Gastroesophageal sphincter (tissue), 3 donors: ENCODE measurements at regions not wholly inside any gene's neighbourhood (a gene's known extent, or its start where the extent isn't known, plus 50 kb on each side); places are given as distances from the start of the nearest gene placed in this dataset.
A peak's percentile ranks its signal among the peaks of the same experiment; 100 is the strongest.

Experiments used
- EP300 ChIP-seq: sonication (generic); formaldehyde crosslinking; IDR thresholded peaks from one replicate; pipeline ENCODE4 v1.6.1; 2017; ENCODE audit warnings: antibody characterized with exemption, mild to moderate bottlenecking
- POLR2A ChIP-seq, 2 donors: fragments of 450-650 bp; IDR thresholded peaks; one replicate each; pipeline ENCODE4 v1.6.1; 2017; ENCODE audit warnings: antibody characterized with exemption in 2 of 2, mild to moderate bottlenecking in 2 of 2, moderate library complexity in 1 of 2
- POLR2AphosphoS5 ChIP-seq: sonication (generic); formaldehyde crosslinking; IDR thresholded peaks from one replicate; pipeline ENCODE4 v1.6.1; 2017; ENCODE audit warnings: antibody characterized with exemption
- TF ChIP-seq, protein P1 (sequence below), 4 experiments: fragments of 200-600 bp in 2 of 4; fragments of 450-650 bp in 2 of 4; sonication (generic) in 1 of 4; IDR thresholded peaks; one replicate each; pipeline ENCODE4 v1.5.1; 2017 to 2019; ENCODE audit warnings: antibody characterized with exemption in 4 of 4, mild to moderate bottlenecking in 2 of 4, moderate library complexity in 2 of 4

DNA sequence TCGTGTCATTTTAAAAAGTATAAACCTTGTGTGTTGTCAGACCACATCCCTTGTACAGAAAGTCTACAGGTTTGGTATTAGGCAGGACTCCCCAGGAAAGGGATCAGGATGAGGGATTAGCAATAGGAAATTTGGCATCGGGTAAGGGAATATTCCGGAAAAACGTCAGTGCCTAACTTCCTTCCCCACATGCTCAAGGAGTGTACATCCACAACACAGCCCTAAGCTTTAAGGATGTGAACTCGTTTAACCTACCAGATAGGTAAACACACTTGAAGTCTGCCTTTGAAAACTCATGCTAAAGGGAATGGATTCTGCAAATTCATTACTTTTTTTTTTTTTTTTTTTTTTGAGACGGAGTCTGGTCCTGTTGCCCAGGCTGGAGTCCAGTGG is 194.9 kb downstream of the SKIDA1 start:
- TF ChIP-seq POLR2AphosphoS5 = peak; percentile 35
- TF ChIP-seq, protein P1, sequence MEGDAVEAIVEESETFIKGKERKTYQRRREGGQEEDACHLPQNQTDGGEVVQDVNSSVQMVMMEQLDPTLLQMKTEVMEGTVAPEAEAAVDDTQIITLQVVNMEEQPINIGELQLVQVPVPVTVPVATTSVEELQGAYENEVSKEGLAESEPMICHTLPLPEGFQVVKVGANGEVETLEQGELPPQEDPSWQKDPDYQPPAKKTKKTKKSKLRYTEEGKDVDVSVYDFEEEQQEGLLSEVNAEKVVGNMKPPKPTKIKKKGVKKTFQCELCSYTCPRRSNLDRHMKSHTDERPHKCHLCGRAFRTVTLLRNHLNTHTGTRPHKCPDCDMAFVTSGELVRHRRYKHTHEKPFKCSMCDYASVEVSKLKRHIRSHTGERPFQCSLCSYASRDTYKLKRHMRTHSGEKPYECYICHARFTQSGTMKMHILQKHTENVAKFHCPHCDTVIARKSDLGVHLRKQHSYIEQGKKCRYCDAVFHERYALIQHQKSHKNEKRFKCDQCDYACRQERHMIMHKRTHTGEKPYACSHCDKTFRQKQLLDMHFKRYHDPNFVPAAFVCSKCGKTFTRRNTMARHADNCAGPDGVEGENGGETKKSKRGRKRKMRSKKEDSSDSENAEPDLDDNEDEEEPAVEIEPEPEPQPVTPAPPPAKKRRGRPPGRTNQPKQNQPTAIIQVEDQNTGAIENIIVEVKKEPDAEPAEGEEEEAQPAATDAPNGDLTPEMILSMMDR (IDR thresholded peaks at IDR 0.05) = no peak
- no peak for TF ChIP-seq EP300
- no peak for TF ChIP-seq POLR2A (IDR thresholded peaks at IDR 0.05)
